ENCODE measurements at regions not wholly inside any gene's neighbourhood (a gene's known extent, or its start where the extent isn't known, plus 50 kb on each side); places are given as distances from the start of the nearest gene placed in this dataset.

- Histone ChIP-seq H3K4me2 (ENCODE audit: low read length) (no peak overlapping the region), H4K20me1 (ENCODE audit: control insufficient read depth, insufficient read depth, low read depth, low read length) (no peaks in the 10 kb centered on the region), H3K79me2 (ENCODE audit: control insufficient read depth, low read length) (no peaks in the 10 kb centered on the region), H3K9me2 (replicated peaks; ENCODE audit: control insufficient read depth, low read length) (no peaks in the 10 kb centered on the region), H3F3A (ENCODE audit: control insufficient read depth, insufficient read depth) (no peaks in the 10 kb centered on the region), H3K9me3 (ENCODE audit: control insufficient read depth, insufficient read depth, low read length) (no peaks in the 10 kb centered on the region), H3K4me3 (ENCODE audit: low read length) (no peak overlapping the region), H3K27ac (ENCODE audit: low read depth, low read length) (no peak overlapping the region), H3K36me3 (ENCODE audit: control insufficient read depth, low read length) (no peaks in the 10 kb centered on the region), H3K27me3 (ENCODE audit: control insufficient read depth, low read length) (no peaks in the 10 kb centered on the region), H3K4me1 (ENCODE audit: control insufficient read depth, low read length) (no peaks in the 10 kb centered on the region)
- TF ChIP-seq, protein P1, sequence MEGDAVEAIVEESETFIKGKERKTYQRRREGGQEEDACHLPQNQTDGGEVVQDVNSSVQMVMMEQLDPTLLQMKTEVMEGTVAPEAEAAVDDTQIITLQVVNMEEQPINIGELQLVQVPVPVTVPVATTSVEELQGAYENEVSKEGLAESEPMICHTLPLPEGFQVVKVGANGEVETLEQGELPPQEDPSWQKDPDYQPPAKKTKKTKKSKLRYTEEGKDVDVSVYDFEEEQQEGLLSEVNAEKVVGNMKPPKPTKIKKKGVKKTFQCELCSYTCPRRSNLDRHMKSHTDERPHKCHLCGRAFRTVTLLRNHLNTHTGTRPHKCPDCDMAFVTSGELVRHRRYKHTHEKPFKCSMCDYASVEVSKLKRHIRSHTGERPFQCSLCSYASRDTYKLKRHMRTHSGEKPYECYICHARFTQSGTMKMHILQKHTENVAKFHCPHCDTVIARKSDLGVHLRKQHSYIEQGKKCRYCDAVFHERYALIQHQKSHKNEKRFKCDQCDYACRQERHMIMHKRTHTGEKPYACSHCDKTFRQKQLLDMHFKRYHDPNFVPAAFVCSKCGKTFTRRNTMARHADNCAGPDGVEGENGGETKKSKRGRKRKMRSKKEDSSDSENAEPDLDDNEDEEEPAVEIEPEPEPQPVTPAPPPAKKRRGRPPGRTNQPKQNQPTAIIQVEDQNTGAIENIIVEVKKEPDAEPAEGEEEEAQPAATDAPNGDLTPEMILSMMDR (IDR thresholded peaks at IDR 0.05; ENCODE audit: low read depth, low read length, poor library complexity, severe bottlenecking), result no peak
- no peak for TF ChIP-seq EZH2phosphoT487 (IDR thresholded peaks at IDR 0.05; ENCODE audit: borderline replicate concordance, low read length)
Observed at GRCh38 chr1:78279051-78279450, 211.7 kb upstream of the PTGFR start.

DNA sequence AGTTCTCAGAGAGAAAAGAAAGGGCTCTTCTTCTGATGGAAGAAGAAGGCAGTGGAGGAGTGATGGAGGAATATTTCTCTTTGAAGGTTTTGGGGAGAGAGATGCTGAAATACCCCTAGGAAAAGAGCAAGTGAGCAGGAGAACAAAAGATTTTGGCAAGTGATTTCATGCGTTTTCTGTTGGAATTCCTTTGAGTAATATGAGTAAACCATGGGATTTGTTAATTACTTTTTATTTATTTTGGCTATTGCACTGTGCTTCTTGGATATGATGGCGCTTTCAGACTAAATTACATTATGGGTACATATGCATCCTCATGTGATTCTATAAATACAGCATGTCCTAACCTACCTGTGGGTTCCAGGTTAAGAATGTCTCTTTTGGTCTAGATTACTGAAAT is 210.1 kb upstream of the PTGFR start:
- Histone ChIP-seq H3K36me3 (ENCODE audit: control insufficient read depth, low read length) (no peaks in the 10 kb centered on the region), H3K27ac (ENCODE audit: low read depth, low read length) (no peak overlapping the region), H3K27me3 (ENCODE audit: control insufficient read depth, low read length) (no peaks in the 10 kb centered on the region), H3K4me1 (ENCODE audit: control insufficient read depth, low read length) (no peaks in the 10 kb centered on the region), H3K79me2 (ENCODE audit: control insufficient read depth, low read length) (no peaks in the 10 kb centered on the region), H3K4me3 (ENCODE audit: low read length) (no peak overlapping the region), H4K20me1 (ENCODE audit: control insufficient read depth, insufficient read depth, low read depth, low read length) (no peaks in the 10 kb centered on the region), H3K9me3 (ENCODE audit: control insufficient read depth, insufficient read depth, low read length) (no peaks in the 10 kb centered on the region), H3F3A (ENCODE audit: control insufficient read depth, insufficient read depth) (no peaks in the 10 kb centered on the region), H3K4me2 (ENCODE audit: low read length) (no peak overlapping the region), H3K9me2 (replicated peaks; ENCODE audit: control insufficient read depth, low read length) (no peaks in the 10 kb centered on the region)
- TF ChIP-seq EZH2phosphoT487 (IDR thresholded peaks at IDR 0.05; ENCODE audit: borderline replicate concordance, low read length), result no peak
- TF ChIP-seq, protein P1 (IDR thresholded peaks at IDR 0.05; ENCODE audit: low read depth, low read length, poor library complexity, severe bottlenecking), result no peak

DNA sequence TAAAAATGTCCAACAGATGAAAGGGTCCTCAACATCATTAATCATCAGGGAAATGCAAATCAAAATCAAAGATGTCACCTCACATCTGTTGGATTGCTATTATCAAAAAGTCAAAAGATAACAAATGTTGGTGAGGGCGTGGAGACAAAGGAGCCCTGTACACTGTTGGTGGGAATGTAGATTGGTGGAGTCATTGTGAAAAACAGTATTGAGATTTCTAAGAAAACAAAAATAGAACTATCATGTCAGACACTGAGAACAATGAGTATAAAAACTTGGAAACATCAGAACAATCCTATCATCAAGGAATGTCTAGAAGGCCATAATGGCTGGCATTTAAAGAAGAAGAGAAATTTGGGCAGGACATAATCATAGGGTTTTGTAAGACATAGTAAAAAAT is 209.2 kb upstream of the PTGFR start:
- Histone ChIP-seq H3K9me3 (ENCODE audit: control insufficient read depth, insufficient read depth, low read length) (no peaks in the 10 kb centered on the region), H3K79me2 (ENCODE audit: control insufficient read depth, low read length) (no peaks in the 10 kb centered on the region), H3K27me3 (ENCODE audit: control insufficient read depth, low read length) (no peaks in the 10 kb centered on the region), H3K4me1 (ENCODE audit: control insufficient read depth, low read length) (no peaks in the 10 kb centered on the region), H4K20me1 (ENCODE audit: control insufficient read depth, insufficient read depth, low read depth, low read length) (no peaks in the 10 kb centered on the region), H3K9me2 (replicated peaks; ENCODE audit: control insufficient read depth, low read length) (no peaks in the 10 kb centered on the region), H3K4me2 (ENCODE audit: low read length) (no peak overlapping the region), H3K27ac (ENCODE audit: low read depth, low read length) (no peak overlapping the region), H3K4me3 (ENCODE audit: low read length) (no peak overlapping the region), H3K36me3 (ENCODE audit: control insufficient read depth, low read length) (no peaks in the 10 kb centered on the region), H3F3A (ENCODE audit: control insufficient read depth, insufficient read depth) (no peaks in the 10 kb centered on the region)
- TF ChIP-seq, protein P1 (IDR thresholded peaks at IDR 0.05; ENCODE audit: low read depth, low read length, poor library complexity, severe bottlenecking), result no peak
- TF ChIP-seq EZH2phosphoT487 (IDR thresholded peaks at IDR 0.05; ENCODE audit: borderline replicate concordance, low read length), result no peak

GRCh38 chr1:78283691-78284090 is 207.1 kb upstream of the PTGFR start:
- TF ChIP-seq, protein P1 (IDR thresholded peaks at IDR 0.05; ENCODE audit: low read depth, low read length, poor library complexity, severe bottlenecking), result no peak
- no peak for TF ChIP-seq EZH2phosphoT487 (IDR thresholded peaks at IDR 0.05; ENCODE audit: borderline replicate concordance, low read length)
- H3K79me2 ChIP-seq (ENCODE audit: control insufficient read depth, low read length), result no peaks in the 10 kb centered on the region
- no peaks in the 10 kb centered on the region for H3F3A ChIP-seq (ENCODE audit: control insufficient read depth, insufficient read depth)
- H3K36me3 ChIP-seq (ENCODE audit: control insufficient read depth, low read length), result no peaks in the 10 kb centered on the region
- no peaks in the 10 kb centered on the region for H3K9me3 ChIP-seq (ENCODE audit: control insufficient read depth, insufficient read depth, low read length)
- H4K20me1 ChIP-seq (ENCODE audit: control insufficient read depth, insufficient read depth, low read depth, low read length), result no peaks in the 10 kb centered on the region
- no peaks in the 10 kb centered on the region for H3K27me3 ChIP-seq (ENCODE audit: control insufficient read depth, low read length)
- no peaks in the 10 kb centered on the region for H3K9me2 ChIP-seq (replicated peaks; ENCODE audit: control insufficient read depth, low read length)
- no peaks in the 10 kb centered on the region for H3K4me1 ChIP-seq (ENCODE audit: control insufficient read depth, low read length)
- no peak overlapping the region for H3K27ac ChIP-seq (ENCODE audit: low read depth, low read length)
- H3K4me3 ChIP-seq (ENCODE audit: low read length), result no peak overlapping the region
- H3K4me2 ChIP-seq (ENCODE audit: low read length), result no peak overlapping the region
